Endometrium (tissue), 2 donors: ENCODE measurements at regions not wholly inside any gene's neighbourhood (a gene's known extent, or its start where the extent isn't known, plus 50 kb on each side); places are given as distances from the start of the nearest gene placed in this dataset.

Experiments
- FAIRE-seq: peaks from 2 replicates; lab custom pipeline; 2012; peaks lifted over from hg19 to GRCh38; lab: Jason Lieb, UNC
- donor health status: control.
- donor health status: control.

GRCh38 chr4:119823891-119824290, 195.3 kb upstream of the PDE5A start:
- no peak for FAIRE-seq

GRCh38 chr4:119823045-119823444, 194.4 kb upstream of the PDE5A start:
- FAIRE-seq = no peak

GRCh38 chr4:119816473-119816872, 187.9 kb upstream of the PDE5A start:
- peak; percentile 89 for FAIRE-seq

DNA sequence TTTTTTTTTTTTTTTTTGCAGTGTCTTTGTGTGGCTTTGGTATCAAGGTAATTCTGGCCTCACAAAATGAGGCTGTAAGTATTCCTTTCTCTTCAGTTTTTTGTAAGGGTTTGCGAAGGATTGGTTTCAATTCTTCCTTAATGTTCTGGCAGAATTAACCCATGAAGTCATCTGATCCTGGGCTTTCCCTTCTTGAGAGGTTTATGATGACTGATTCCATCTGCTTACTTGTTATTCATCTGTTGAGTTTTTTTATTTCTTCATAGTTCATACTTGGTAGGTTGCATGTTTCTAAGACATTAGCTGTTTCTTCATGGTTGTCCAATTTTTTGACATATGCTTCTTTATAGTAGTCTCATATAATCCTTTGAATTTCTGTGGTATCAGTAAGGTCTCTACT, 181.4 kb upstream of the PDE5A start:
- FAIRE-seq = no peak

DNA sequence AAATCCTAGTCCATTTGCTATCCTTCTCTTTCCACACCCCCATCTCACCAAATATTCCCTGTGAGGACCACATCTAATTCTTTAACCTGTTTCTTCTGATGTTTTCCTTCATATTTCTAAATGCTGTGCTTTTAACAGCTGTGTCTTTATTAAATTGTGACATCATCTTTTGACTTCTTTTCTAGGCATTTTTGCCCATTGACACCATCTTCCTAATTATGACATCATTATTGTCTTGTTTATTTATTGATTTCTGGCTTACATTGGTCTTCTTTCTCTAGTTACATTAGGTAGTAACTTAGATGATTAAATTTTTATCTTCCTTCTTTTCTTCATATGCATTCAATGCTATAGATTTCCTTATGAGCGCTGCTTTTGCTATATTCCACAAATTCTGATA, 175.8 kb upstream of the PDE5A start:
- FAIRE-seq = no peak

DNA sequence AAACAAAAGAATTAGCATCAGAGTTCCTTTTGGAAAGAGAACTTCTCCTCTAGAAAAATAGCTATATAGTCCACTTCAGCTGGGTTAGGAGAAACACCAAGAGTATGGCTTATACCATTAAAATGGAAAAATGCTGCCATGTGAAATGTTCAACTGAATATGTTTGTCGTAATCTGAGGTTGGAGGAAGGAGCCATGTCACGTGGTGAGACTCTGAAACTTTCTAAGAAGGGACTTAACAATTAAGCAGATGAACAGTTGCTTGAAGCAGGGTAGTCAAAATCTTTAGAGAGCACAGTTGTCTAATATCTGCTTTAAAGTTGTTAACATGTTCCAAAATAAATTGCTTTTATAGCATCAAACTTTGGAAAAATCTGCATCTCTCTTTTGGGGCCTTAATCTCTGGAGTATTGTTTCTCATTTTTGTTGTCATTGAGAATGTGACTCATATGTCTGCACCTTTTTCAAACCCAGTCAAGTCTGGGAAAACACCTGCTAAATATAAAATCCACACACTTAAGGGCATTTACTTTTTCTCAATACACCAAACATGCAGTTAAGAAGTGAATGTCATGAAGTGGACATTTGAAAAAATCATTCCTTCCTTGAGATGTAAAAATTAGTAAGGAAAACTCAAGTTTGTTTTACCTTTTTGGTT, 168.8 kb upstream of the PDE5A start:
- FAIRE-seq = no peak

GRCh38 chr4:119795986-119796578, 167.5 kb upstream of the PDE5A start:
- no peak for FAIRE-seq

DNA sequence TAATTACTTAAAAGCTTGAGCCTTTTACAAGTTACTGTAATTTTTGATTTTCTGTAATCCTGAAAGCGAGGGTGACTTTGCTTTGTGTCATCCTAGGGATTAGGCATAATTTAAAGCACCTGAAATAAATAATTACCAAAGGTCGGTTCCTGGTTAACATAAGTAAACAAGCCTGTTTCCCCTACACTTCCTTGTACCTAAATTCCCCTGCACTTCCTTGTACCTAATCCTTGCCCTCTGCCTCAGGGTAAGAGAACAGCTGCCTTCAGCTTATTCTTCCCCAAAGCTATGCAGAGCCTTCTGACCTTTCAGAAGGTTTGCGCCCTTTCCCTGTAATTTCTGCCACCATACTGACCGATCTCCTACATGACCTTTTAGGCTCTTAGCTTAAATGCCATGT, 166.1 kb upstream of the PDE5A start:
- FAIRE-seq = no peak

- no peak for FAIRE-seq
Measured at GRCh38 chr4:119794113-119794512, 165.5 kb upstream of the PDE5A start.

DNA sequence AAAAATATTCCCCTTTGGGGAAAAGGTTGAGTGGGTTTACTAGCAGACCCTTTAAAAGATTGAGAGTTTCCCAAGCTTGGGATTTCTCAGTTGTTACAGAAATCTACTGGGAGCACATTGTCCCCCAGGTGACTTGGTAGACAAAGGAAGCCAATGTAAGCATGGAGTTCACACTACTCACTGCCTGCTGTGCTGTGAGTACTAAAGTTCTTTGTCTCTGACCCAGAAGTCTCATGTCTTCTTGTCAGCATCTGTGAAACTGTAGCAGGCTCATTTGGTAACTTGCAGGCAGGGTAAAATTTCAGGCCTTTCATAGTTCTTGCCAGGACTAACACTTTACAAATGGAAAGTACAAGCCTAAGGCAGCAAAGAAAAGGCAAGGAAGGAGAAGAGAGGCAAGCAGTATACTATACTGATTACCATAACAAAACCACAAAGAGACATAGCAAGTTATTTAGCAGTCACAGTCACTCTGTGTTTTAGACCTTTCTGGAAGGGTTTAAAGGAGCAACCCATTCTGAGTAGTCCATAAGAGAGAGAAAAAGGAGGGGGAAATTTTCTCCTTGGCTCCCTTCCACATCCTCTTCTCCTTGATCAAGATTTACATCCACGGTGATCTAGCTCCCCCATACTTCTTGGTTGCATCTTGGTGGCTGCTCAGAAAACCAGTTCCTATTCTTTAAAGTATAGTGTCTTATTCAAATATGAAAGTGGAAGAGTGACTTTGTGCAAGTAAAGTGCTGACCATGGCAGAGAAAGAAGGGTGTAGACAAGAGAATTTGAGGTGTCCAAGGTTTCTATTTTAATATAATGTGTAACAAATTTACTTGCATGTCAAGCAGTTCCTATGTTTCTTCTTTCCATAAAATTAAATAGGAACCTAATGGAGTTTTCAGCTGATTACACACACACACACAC, 160.0 kb upstream of the PDE5A start:
- no peak for FAIRE-seq

DNA sequence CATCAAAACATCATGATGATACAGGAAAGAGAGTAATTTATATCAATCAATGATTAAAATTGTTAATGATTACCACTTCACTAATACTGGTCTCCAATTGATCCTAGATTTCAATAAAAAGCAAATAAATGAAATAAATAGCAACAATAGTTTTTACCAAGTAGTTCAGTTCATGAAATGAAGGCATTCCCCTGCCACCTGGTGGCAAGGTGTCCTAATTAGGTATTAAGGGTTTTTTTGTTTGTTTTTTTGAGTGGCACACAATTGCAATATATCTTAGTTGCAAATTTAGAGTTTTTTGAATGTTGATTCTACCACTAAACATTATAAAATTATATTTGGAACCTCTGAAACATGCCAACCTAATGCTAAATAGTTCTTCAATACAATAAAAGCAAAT, 157.4 kb upstream of the PDE5A start:
- no peak for FAIRE-seq

DNA sequence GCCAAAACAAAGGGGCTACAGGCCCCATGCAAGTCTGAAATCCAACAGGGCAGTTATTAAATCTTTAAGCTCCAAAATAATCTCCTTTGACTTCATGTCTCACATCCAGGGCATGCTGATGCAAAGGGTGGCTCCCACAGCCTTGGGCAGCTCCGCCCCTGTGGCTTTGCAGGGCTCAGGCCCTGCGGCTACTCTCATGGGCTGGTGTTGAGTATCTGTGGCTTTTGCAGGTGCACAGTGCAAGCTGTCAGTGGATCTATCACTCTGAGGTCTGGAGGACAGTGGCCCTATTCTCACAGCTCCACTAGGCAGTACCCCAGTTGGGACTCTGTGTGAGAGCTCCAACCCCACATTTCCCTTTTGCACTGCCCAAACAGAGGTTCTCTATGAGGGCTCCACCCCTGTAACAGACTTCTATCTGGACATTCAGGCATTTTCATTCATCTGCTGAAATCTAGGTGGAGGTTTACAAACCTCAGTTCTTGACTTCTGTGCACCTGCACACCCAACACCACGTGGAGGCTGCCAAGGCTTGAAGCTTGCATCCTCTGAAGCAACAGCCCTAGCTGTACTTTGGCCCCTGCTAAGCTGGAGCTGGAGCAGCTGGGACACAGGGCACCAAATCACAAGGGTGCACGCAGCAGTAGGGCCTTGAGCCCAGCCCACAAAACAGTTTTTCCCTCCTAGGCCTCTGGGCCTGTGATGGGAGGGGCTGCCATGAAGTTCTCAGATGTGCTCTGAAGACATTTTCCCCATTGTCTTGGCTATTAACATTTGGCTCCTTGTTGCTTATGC, 154.8 kb upstream of the PDE5A start:
- FAIRE-seq = no peak

DNA sequence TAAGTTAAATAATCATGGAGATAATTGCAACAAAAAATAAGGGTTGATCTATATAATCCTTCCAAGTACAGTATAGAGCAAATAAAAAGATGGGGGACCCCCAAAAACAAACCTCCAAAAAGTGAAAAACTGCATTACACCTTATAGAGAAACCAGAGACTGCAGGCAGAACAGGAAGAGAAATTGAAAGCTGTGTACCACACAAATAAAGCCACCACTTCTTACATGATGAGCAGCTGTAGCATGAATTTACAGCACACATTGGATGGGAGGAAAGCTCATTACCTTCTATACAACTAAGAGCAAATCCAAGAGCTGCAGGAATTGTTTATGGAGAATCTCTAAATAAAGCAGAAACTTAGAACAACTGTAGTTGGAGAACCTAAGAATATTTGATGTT, 152.4 kb upstream of the PDE5A start:
- FAIRE-seq = no peak

- FAIRE-seq = no peak
Measured at GRCh38 chr4:119774840-119775239, 146.2 kb upstream of the PDE5A start.

DNA sequence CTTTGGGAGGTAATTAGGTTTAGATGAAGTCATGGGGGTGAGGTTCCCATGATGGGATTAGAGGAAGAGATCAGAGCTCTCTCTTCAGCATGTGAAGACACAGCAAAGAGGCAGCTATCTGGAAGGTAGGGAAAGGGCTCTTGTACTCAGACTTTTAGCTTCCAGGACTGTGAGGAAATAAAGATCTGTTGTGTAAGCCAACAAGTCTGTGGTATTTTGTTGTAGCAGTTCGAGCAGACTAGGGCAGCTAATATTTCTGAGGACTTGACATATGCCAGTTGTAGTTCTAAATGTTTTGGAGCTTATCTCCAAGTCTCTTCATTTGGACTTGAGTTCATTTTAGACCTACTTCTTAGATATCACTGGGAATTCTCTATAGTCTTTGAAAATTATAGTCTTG, 137.3 kb upstream of the PDE5A start:
- no peak for FAIRE-seq

GRCh38 chr4:119765469-119765868, 136.9 kb upstream of the PDE5A start:
- FAIRE-seq = no peak

DNA sequence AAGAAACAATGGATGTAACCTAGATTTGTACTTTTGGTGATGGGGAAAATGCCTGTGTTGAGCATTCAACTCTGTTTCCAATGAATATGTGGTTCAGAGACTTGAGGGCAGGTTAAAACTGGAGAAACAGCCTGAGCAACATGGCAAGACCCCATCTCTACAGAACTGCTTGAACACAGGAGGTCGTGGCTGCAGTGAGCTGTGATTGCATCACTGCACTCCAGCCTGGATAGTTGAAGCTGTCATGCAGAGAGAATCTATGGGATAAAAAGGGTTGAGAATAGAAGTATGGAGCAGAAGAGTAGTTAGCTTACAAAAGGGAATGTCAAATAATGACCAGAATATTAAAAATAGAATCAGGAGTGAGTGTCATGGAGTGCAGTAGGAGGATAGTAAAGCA, 134.8 kb upstream of the PDE5A start:
- FAIRE-seq = no peak

DNA sequence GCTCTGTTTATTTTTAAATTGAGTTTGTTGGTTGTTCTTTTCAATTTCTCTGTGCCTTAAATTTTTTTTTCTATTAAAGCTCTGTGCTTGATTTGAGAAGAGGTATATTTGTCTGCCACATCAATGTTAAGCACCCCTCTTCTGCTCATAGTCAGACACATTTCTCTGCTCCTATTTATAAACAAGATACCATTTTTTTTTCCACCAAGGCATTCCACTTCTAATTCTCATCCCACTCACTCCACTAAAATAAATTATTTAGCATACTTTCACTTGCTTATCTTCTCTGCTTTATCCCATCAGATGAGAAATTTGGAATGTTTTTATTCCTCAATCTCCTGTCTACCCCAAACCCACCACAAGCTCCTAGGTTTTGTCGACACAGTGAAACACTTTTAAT, 127.0 kb upstream of the PDE5A start:
- no peak for FAIRE-seq

- FAIRE-seq = no peak
Measured at GRCh38 chr4:119752936-119753335, 124.3 kb upstream of the PDE5A start.

GRCh38 chr4:119750771-119751170, 122.2 kb upstream of the PDE5A start:
- no peak for FAIRE-seq

- FAIRE-seq = peak; percentile 71
Measured at GRCh38 chr4:119750048-119750447, 121.4 kb upstream of the PDE5A start.

GRCh38 chr4:119748853-119749252, 120.2 kb upstream of the PDE5A start:
- peak; percentile 99 for FAIRE-seq
